Breast epithelium (tissue), 3 donors: ENCODE measurements at regions not wholly inside any gene's neighbourhood (a gene's known extent, or its start where the extent isn't known, plus 50 kb on each side); places are given as distances from the start of the nearest gene placed in this dataset.

Experiments used
- CTCF ChIP-seq, 3 donors: fragments of 450-650 bp; IDR thresholded peaks; one replicate each; pipeline ENCODE4 v1.5.1; 2016 to 2017; ENCODE audit warnings: antibody characterized with exemption in 3 of 3, mild to moderate bottlenecking in 3 of 3, moderate library complexity in 3 of 3
- POLR2AphosphoS5 ChIP-seq, 3 donors: sonication (generic); formaldehyde crosslinking; IDR thresholded peaks; one replicate each; pipeline ENCODE4 v1.6.1; 2017; ENCODE audit warnings: antibody characterized with exemption in 3 of 3

GRCh38 chr6:14917109-14917910 is 328.6 kb upstream of the JARID2 start:
- no peak for TF ChIP-seq CTCF (IDR thresholded peaks at IDR 0.05)
- no peak for TF ChIP-seq POLR2AphosphoS5 (IDR thresholded peaks at IDR 0.05)
